ENCODE measurements at regions not wholly inside any gene's neighbourhood (a gene's known extent, or its start where the extent isn't known, plus 50 kb on each side); places are given as distances from the start of the nearest gene placed in this dataset.

DNA sequence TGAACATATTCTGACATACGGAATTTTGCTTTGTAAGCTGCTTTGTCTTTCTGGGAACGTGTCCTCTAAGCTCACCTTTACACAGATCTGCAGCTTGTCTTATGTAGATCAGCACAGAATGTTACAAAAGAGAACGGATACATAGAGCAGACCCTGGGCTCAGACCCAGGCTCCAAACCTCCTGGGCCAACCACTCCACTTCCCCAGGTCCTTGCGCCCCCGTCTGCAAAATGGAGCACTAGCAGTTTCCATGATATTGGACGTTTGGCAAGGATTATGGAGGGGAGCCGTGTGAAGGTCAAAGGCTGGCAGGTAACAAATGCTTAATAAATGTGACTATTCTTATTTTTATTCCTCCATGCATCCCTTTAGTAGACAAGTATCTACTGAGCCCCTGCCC is 358.4 kb downstream of the CTTN start:
- TF ChIP-seq POLR2A (IDR thresholded peaks at IDR 0.05; ENCODE audit: low read length), result no peak
- TF ChIP-seq GATA1 (IDR thresholded peaks at IDR 0.05; ENCODE audit: low read depth, low read length), result no peak

Measured in erythroblast (primary cell).